ENCODE measurements at regions not wholly inside any gene's neighbourhood (a gene's known extent, or its start where the extent isn't known, plus 50 kb on each side); places are given as distances from the start of the nearest gene placed in this dataset.

DNA sequence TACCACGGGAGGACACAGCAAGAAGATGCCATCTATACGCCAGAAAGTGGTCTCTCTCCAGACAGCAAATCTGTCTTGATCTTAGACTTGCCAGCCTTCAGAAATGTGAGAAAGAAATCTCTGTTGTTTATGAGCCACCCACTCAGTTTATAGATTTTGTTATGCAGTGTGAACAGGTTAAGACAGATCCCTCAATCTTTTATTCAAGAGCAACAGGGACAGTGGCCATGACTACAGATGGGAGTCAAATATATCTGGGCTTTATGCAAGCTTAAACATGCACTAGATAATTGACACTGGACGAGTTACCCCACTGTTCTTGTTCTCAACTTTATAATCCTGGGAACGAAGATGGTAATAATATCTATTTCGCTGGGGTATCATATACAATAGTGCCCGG is 288.7 kb downstream of the RPAP3 start (continued):
- TF ChIP-seq, protein P1, sequence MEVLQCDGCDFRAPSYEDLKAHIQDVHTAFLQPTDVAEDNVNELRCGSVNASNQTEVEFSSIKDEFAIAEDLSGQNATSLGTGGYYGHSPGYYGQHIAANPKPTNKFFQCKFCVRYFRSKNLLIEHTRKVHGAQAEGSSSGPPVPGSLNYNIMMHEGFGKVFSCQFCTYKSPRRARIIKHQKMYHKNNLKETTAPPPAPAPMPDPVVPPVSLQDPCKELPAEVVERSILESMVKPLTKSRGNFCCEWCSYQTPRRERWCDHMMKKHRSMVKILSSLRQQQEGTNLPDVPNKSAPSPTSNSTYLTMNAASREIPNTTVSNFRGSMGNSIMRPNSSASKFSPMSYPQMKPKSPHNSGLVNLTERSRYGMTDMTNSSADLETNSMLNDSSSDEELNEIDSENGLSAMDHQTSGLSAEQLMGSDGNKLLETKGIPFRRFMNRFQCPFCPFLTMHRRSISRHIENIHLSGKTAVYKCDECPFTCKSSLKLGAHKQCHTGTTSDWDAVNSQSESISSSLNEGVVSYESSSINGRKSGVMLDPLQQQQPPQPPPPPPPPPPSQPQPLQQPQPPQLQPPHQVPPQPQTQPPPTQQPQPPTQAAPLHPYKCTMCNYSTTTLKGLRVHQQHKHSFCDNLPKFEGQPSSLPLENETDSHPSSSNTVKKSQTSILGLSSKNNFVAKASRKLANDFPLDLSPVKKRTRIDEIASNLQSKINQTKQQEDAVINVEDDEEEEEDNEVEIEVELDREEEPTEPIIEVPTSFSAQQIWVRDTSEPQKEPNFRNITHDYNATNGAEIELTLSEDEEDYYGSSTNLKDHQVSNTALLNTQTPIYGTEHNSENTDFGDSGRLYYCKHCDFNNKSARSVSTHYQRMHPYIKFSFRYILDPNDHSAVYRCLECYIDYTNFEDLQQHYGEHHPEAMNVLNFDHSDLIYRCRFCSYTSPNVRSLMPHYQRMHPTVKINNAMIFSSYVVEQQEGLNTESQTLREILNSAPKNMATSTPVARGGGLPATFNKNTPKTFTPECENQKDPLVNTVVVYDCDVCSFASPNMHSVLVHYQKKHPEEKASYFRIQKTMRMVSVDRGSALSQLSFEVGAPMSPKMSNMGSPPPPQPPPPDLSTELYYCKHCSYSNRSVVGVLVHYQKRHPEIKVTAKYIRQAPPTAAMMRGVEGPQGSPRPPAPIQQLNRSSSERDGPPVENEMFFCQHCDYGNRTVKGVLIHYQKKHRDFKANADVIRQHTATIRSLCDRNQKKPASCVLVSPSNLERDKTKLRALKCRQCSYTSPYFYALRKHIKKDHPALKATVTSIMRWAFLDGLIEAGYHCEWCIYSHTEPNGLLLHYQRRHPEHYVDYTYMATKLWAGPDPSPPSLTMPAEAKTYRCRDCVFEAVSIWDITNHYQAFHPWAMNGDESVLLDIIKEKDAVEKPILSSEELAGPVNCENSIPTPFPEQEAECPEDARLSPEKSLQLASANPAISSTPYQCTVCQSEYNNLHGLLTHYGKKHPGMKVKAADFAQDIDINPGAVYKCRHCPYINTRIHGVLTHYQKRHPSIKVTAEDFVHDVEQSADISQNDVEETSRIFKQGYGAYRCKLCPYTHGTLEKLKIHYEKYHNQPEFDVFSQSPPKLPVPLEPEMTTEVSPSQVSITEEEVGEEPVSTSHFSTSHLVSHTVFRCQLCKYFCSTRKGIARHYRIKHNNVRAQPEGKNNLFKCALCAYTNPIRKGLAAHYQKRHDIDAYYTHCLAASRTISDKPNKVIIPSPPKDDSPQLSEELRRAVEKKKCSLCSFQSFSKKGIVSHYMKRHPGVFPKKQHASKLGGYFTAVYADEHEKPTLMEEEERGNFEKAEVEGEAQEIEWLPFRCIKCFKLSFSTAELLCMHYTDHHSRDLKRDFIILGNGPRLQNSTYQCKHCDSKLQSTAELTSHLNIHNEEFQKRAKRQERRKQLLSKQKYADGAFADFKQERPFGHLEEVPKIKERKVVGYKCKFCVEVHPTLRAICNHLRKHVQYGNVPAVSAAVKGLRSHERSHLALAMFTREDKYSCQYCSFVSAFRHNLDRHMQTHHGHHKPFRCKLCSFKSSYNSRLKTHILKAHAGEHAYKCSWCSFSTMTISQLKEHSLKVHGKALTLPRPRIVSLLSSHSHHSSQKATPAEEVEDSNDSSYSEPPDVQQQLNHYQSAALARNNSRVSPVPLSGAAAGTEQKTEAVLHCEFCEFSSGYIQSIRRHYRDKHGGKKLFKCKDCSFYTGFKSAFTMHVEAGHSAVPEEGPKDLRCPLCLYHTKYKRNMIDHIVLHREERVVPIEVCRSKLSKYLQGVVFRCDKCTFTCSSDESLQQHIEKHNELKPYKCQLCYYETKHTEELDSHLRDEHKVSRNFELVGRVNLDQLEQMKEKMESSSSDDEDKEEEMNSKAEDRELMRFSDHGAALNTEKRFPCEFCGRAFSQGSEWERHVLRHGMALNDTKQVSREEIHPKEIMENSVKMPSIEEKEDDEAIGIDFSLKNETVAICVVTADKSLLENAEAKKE (CRISPR knock-in tag; IDR thresholded peaks at IDR 0.05) = no peak

DNA sequence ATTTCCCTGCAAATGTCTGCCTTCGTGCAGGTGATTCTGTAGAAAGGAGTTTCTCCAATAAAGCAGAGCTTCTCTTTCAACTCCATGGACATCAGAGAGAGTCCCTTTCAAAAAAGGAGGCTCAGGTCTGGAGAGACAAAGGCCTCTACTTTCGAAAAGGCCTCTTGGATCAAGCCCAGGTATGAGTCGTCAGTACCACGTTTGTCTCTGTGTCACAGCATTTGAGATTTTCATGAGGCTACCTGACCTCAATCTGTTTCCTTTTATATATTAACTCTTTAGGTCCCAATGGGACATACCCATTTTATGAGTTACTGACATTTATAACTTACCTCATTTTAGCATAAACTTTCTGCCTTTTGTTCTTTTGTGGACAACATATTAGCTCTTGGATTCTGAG is 290.8 kb downstream of the RPAP3 start:
- H3K4me1 Mint-ChIP-seq = peaks cover 9% of the 10 kb centered on the region
- H3K4me3 Mint-ChIP-seq = no peak overlapping the region
- Histone ChIP-seq H3K9me2 (ENCODE audit: insufficient read depth) (peaks cover 10% of the 10 kb centered on the region; the same call in 1 of the 2 replicates), H3K27ac (ENCODE audit: low read depth) (no peak overlapping the region), H3K36me3 (ENCODE audit: insufficient read depth) (no peaks in the 10 kb centered on the region), H3K79me2 (replicated peaks; ENCODE audit: insufficient read depth) (no peaks in the 10 kb centered on the region), H3K4me1 (ENCODE audit: insufficient read depth) (0 out of 2 replicates have a peak, but pooled peaks cover 8% of the 10 kb centered on the region), H2AFZ (peak overlapping the region; percentile 76; the same call in 1 of the 2 replicates), H3K4me3 (no peak overlapping the region), H4K20me1 (replicated peaks; ENCODE audit: insufficient read depth) (no peaks in the 10 kb centered on the region), H3F3A (replicated peaks; ENCODE audit: low read depth) (no peaks in the 10 kb centered on the region), H3K4me2 (no peak overlapping the region), H3K27me3 (ENCODE audit: insufficient read depth) (no peaks in the 10 kb centered on the region)
- H3K36me3 Mint-ChIP-seq (ENCODE audit: low read depth) = no peaks in the 10 kb centered on the region
- no peaks in the 10 kb centered on the region; the same call in 2 of the 3 replicates for H3K9me3 Mint-ChIP-seq
- no peaks in the 10 kb centered on the region for H3K27me3 Mint-ChIP-seq (ENCODE audit: insufficient read depth, low read depth, poor library complexity)
- no peak for DNase-seq (ENCODE audit: low spot score)
- TF ChIP-seq, protein P2, sequence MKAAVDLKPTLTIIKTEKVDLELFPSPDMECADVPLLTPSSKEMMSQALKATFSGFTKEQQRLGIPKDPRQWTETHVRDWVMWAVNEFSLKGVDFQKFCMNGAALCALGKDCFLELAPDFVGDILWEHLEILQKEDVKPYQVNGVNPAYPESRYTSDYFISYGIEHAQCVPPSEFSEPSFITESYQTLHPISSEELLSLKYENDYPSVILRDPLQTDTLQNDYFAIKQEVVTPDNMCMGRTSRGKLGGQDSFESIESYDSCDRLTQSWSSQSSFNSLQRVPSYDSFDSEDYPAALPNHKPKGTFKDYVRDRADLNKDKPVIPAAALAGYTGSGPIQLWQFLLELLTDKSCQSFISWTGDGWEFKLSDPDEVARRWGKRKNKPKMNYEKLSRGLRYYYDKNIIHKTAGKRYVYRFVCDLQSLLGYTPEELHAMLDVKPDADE (IDR thresholded peaks at IDR 0.05) = no peak
- TF ChIP-seq, protein P3, sequence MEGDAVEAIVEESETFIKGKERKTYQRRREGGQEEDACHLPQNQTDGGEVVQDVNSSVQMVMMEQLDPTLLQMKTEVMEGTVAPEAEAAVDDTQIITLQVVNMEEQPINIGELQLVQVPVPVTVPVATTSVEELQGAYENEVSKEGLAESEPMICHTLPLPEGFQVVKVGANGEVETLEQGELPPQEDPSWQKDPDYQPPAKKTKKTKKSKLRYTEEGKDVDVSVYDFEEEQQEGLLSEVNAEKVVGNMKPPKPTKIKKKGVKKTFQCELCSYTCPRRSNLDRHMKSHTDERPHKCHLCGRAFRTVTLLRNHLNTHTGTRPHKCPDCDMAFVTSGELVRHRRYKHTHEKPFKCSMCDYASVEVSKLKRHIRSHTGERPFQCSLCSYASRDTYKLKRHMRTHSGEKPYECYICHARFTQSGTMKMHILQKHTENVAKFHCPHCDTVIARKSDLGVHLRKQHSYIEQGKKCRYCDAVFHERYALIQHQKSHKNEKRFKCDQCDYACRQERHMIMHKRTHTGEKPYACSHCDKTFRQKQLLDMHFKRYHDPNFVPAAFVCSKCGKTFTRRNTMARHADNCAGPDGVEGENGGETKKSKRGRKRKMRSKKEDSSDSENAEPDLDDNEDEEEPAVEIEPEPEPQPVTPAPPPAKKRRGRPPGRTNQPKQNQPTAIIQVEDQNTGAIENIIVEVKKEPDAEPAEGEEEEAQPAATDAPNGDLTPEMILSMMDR (conservative IDR thresholded peaks at IDR 0.05; ENCODE audit: low read depth in 2 of 2) = no peak
- no peak for TF ChIP-seq STAT1 (IDR thresholded peaks at IDR 0.05; ENCODE audit: unreplicated experiment)
- no peak for TF ChIP-seq EZH2phosphoT487 (IDR thresholded peaks at IDR 0.05; ENCODE audit: unreplicated experiment)
- no peak overlapping the region for H3K27ac Mint-ChIP-seq
- ATAC-seq = no peak

Measured in GM23338 (cell line).